Keratinocyte (primary cell): ENCODE measurements at regions not wholly inside any gene's neighbourhood (a gene's known extent, or its start where the extent isn't known, plus 50 kb on each side); places are given as distances from the start of the nearest gene placed in this dataset.

Source experiments
- DNase-seq: peaks from one replicate; pipeline ENCODE4 v3.0.0-alpha.2; 2011; ENCODE audit warnings: low read depth, missing footprints, low spot score
- FAIRE-seq: peaks from 2 replicates; lab custom pipeline; 2011; peaks lifted over from hg19 to GRCh38; lab: Jason Lieb, UNC
- H2AFZ ChIP-seq: 2 replicates; pipeline ENCODE4 v1.6.0; 2012; ENCODE audit warnings: low read length, control low read depth, inconsistent platforms; ENCODE audit not compliant: control insufficient read depth
- H3K27ac ChIP-seq: 2 replicates; pipeline ENCODE4 v1.5.1; 2011; ENCODE audit warnings: low read length; ENCODE audit not compliant: control insufficient read depth, insufficient read depth
- H3K27me3 ChIP-seq: 3 replicates; pipeline ENCODE4 v1.6.0; 2011; ENCODE audit warnings: low read length; ENCODE audit not compliant: control insufficient read depth, insufficient read depth; ENCODE audit errors: extremely low read depth
- H3K36me3 ChIP-seq, 2 experiments: 2 replicates in 1 of 2; 3 replicates in 1 of 2; pipeline ENCODE4 v1.5.1; 2011; ENCODE audit warnings: low read length in 2 of 2, mild to moderate bottlenecking in 1 of 2; ENCODE audit not compliant: control insufficient read depth in 2 of 2, insufficient read depth in 2 of 2; ENCODE audit errors: extremely low read depth in 1 of 2
- H3K4me1 ChIP-seq: 3 replicates; pipeline ENCODE4 v1.5.1; 2011; ENCODE audit warnings: low read length; ENCODE audit not compliant: control insufficient read depth, insufficient read depth; ENCODE audit errors: extremely low read depth
- H3K4me2 ChIP-seq: 3 replicates; pipeline ENCODE4 v1.6.0; 2011; ENCODE audit warnings: low read depth, low read length; ENCODE audit not compliant: control insufficient read depth, insufficient read depth; ENCODE audit errors: extremely low read depth
- H3K4me3 ChIP-seq, 3 experiments: fragments of 200-600 bp in 1 of 3; sonication (generic) in 1 of 3; 2 replicates in 2 of 3; 3 replicates in 1 of 3; pipeline ENCODE4 v1.5.1; 2011 to 2016; ENCODE audit warnings: low read length in 3 of 3, mild to moderate bottlenecking in 3 of 3, control low read depth in 2 of 3, inconsistent platforms in 1 of 3, low read depth in 1 of 3, mixed read lengths in 1 of 3, mixed run types in 1 of 3, moderate library complexity in 1 of 3; ENCODE audit not compliant: control insufficient read depth in 2 of 3, insufficient read depth in 2 of 3; ENCODE audit errors: extremely low read depth in 1 of 3
- H3K79me2 ChIP-seq: 2 replicates; pipeline ENCODE4 v1.6.0; 2012; ENCODE audit warnings: low read length; ENCODE audit not compliant: control insufficient read depth, insufficient read depth
- H3K9ac ChIP-seq: 3 replicates; pipeline ENCODE4 v1.6.0; 2011; ENCODE audit warnings: low read length; ENCODE audit not compliant: control insufficient read depth, insufficient read depth; ENCODE audit errors: extremely low read depth
- H3K9me1 ChIP-seq: 3 replicates; pipeline ENCODE4 v1.6.0; 2011; ENCODE audit warnings: low read length; ENCODE audit not compliant: control insufficient read depth, insufficient read depth; ENCODE audit errors: extremely low read depth
- H3K9me3 ChIP-seq: 2 replicates; pipeline ENCODE4 v1.5.1; 2012; ENCODE audit warnings: low read depth, low read length; ENCODE audit not compliant: control insufficient read depth
- H4K20me1 ChIP-seq: 3 replicates; pipeline ENCODE4 v1.6.0; 2011; ENCODE audit warnings: low read length; ENCODE audit not compliant: control insufficient read depth, insufficient read depth; ENCODE audit errors: extremely low read depth
- EZH2 ChIP-seq: IDR thresholded peaks from one replicate; pipeline ENCODE4 v1.6.1; 2012; ENCODE audit warnings: inconsistent platforms, mild to moderate bottlenecking, low read length, moderate library complexity
- dilution Hi-C: fragments of 300-500 bp; cut with MboI; formaldehyde crosslinking; loops from one replicate; pipeline ENCODE4 v1.7.0; 2020; ENCODE audit warnings: low sequenced_read_pairs; ENCODE audit not compliant: extremely low pct_ligation_motif_present
- TF ChIP-seq, protein P1 (sequence below), 3 experiments: IDR thresholded peaks in 1 of 3; conservative IDR thresholded peaks in 1 of 3; optimal IDR thresholded peaks in 1 of 3; 2 replicates in 2 of 3; 3 replicates in 1 of 3; pipeline versions ENCODE3 to v1.5.1; 2011; ENCODE audit warnings: low read length in 3 of 3, mild to moderate bottlenecking in 3 of 3, moderate library complexity in 2 of 3, control low read depth in 1 of 3, inconsistent platforms in 1 of 3; ENCODE audit not compliant: insufficient read depth in 2 of 3; ENCODE audit errors: extremely low read depth in 1 of 3

DNA sequence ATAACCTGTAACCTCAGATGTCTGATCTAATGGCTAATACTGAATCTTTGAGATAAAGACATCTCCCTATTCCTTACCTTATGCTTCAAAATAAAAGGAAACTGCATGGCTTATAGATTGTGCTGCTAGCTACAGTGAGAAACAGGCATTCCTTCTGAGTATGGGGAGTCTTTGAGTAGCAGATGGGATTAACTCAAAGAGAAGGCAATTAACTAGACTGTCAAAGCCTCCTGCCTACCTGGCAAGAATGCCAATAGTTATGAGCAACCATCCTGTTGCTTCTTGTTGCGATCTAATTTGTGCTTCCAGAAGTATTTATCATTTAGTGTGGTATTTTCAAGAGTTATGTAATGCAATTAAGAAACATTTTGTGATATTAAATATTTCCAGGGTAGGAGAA lies 660.0 kb upstream of the TMEFF2 start:
- dilution Hi-C loops: no loop called here
- Histone ChIP-seq H3K9me1 (no peaks in the 10 kb centered on the region), H3K27me3 (no peaks in the 10 kb centered on the region), H3K4me3 (no peak overlapping the region), H3K4me2 (no peak overlapping the region), H3K9me3 (no peaks in the 10 kb centered on the region), H3K36me3 (no peaks in the 10 kb centered on the region), H3K9ac (no peak overlapping the region), H3K79me2 (no peaks in the 10 kb centered on the region), H4K20me1 (no peaks in the 10 kb centered on the region), H3K4me1 (no peaks in the 10 kb centered on the region), H2AFZ (no peak overlapping the region), H3K27ac (no peak overlapping the region)
- no peak for FAIRE-seq
- DNase-seq: no peak
- TF ChIP-seq, protein P1, sequence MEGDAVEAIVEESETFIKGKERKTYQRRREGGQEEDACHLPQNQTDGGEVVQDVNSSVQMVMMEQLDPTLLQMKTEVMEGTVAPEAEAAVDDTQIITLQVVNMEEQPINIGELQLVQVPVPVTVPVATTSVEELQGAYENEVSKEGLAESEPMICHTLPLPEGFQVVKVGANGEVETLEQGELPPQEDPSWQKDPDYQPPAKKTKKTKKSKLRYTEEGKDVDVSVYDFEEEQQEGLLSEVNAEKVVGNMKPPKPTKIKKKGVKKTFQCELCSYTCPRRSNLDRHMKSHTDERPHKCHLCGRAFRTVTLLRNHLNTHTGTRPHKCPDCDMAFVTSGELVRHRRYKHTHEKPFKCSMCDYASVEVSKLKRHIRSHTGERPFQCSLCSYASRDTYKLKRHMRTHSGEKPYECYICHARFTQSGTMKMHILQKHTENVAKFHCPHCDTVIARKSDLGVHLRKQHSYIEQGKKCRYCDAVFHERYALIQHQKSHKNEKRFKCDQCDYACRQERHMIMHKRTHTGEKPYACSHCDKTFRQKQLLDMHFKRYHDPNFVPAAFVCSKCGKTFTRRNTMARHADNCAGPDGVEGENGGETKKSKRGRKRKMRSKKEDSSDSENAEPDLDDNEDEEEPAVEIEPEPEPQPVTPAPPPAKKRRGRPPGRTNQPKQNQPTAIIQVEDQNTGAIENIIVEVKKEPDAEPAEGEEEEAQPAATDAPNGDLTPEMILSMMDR (optimal IDR thresholded peaks at IDR 0.05 in 1 of 3, IDR thresholded peaks at IDR 0.05 in 1 of 3, conservative IDR thresholded peaks at IDR 0.05 in 1 of 3; ENCODE audit: extremely low read depth in 1 of 3, insufficient read depth in 2 of 3, low read length in 3 of 3): no peak
- TF ChIP-seq EZH2: no peak

DNA sequence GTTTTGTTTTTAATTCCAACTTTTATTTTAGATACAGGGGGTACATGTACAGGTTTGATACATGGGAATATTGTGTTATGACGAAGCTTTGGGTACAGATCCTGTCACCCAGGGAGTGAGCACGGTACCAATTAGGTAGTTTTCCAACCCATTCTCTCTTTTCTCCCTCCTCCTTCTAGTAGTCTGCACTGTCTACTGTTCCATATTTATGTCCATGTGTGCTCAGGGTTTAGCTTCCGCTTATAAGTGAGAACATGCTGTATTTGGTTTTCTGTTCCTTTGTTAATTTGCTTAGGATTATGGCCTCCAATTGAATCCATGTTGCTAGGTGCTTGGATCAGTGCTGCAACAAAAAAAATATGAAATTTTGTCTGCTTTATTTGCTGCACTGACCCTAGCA lies 659.3 kb upstream of the TMEFF2 start:
- no peak for TF ChIP-seq EZH2
- TF ChIP-seq, protein P1 (optimal IDR thresholded peaks at IDR 0.05 in 1 of 3, IDR thresholded peaks at IDR 0.05 in 1 of 3, conservative IDR thresholded peaks at IDR 0.05 in 1 of 3; ENCODE audit: extremely low read depth in 1 of 3, insufficient read depth in 2 of 3, low read length in 3 of 3): no peak
- no peaks in the 10 kb centered on the region for H3K9me1 ChIP-seq
- H3K9me3 ChIP-seq: no peaks in the 10 kb centered on the region
- DNase-seq (no peak), FAIRE-seq (no peak)
- dilution Hi-C loops: no loop called here
- H4K20me1 ChIP-seq: no peaks in the 10 kb centered on the region
- H3K27ac ChIP-seq: no peak overlapping the region
- H3K4me3 ChIP-seq: no peak overlapping the region
- H3K4me2 ChIP-seq: no peak overlapping the region
- H3K9ac ChIP-seq: no peak overlapping the region
- H3K36me3 ChIP-seq: no peaks in the 10 kb centered on the region
- no peaks in the 10 kb centered on the region for H3K4me1 ChIP-seq
- H3K79me2 ChIP-seq: no peaks in the 10 kb centered on the region
- H3K27me3 ChIP-seq: no peaks in the 10 kb centered on the region
- H2AFZ ChIP-seq: no peak overlapping the region
